Motor neuron (in vitro differentiated cells): ENCODE measurements at regions not wholly inside any gene's neighbourhood (a gene's known extent, or its start where the extent isn't known, plus 50 kb on each side); places are given as distances from the start of the nearest gene placed in this dataset.
"Not testable (repeated sequence)": the region's sequence is repeated elsewhere in the genome, so short reads cannot be mapped to it uniquely, and the experiment has no call there.

Experiments
- ATAC-seq, 8 experiments: fragments of 200-7000 bp; cut with Tn5 transposase; replicated peaks in 6 of 8; 2 replicates each; pipeline ENCODE4 v1.8.0; 2021; ENCODE audit warnings: mild to moderate bottlenecking in 8 of 8, moderate library complexity in 8 of 8
- H3K27ac ChIP-seq, 2 donors: fragments of 250-450 bp; sonication (Bioruptor Pico); 2 replicates each; pipeline ENCODE4 v1.9.0; 2021; ENCODE audit warnings: antibody characterized with exemption in 2 of 2, mild to moderate bottlenecking in 2 of 2, moderate library complexity in 1 of 2
- H3K4me1 ChIP-seq, 2 donors: fragments of 250-450 bp; sonication (Bioruptor Pico); replicated peaks in 1 of 2; 2 replicates each; pipeline ENCODE4 v1.6.1; 2021; ENCODE audit warnings: antibody characterized with exemption in 2 of 2, mild to moderate bottlenecking in 2 of 2, moderate library complexity in 1 of 2
- H3K4me3 ChIP-seq, 5 donors: fragments of 250-450 bp; sonication (Bioruptor Pico); 2 replicates each; pipeline ENCODE4 v1.9.0; 2021; ENCODE audit warnings: antibody characterized with exemption in 5 of 5, mild to moderate bottlenecking in 5 of 5, moderate library complexity in 4 of 5
- WGBS, 10 experiments: fragments of 450-650 bp; shearing (Covaris generic); methylation state at CpG; one replicate each; pipeline ENCODE4 v1.0.0; 2022; 5-methylcytosine and 5-hydroxymethylcytosine counted together
- in situ Hi-C, 9 experiments: fragments of 400-800 bp; cut with MboI; loops; one replicate each; pipeline ENCODE4 v1.15.0; 2021; ENCODE audit warnings: low sequenced_read_pairs in 9 of 9, low pct_unique_long_range_greater_than_20kb in 2 of 9; ENCODE audit not compliant: unreplicated experiment in 9 of 9

- in situ Hi-C loops, result loop anchor here in 1 of 9 experiments (10.0 to 25.0 kb wide), 2 partner anchors 141 to 278 kb away; no protein-coding TSS in a partner anchor
- H3K27ac ChIP-seq, H3K4me3 ChIP-seq, ATAC-seq, H3K4me1 ChIP-seq: not testable (repeated sequence)
- WGBS, 10 experiments, result 81 to 100% (median 90%) methylated on average over 2 to 6 of the region's 6 CpGs; no CpG with 5 or more reads in 3 of the 10 experiments
Observed at GRCh38 chr6:84565718-84566117, 198.7 kb downstream of the TBX18 start.

GRCh38 chr6:84560436-84561390, 203.7 kb downstream of the TBX18 start:
- peak in 1 of 8 experiments; percentile 35 for ATAC-seq
- H3K4me1 ChIP-seq, result no peaks in the 10 kb centered on the region
- in situ Hi-C loops, result loop anchor here in 1 of 9 experiments (10.0 to 25.0 kb wide), 2 partner anchors 136 to 273 kb away; no protein-coding TSS in a partner anchor
- WGBS, 10 experiments, result 70 to 100% (median 80%) methylated on average over 1 to 9 of the region's 9 CpGs
- no peak overlapping the region for H3K27ac ChIP-seq
- H3K4me3 ChIP-seq, result no peak overlapping the region

GRCh38 chr6:84556541-84557335, 207.7 kb downstream of the TBX18 start:
- in situ Hi-C loops, result loop anchor here in 1 of 9 experiments (25.0 kb wide), 1 partner anchor 269 kb away; no protein-coding TSS in a partner anchor
- H3K4me3 ChIP-seq, result no peak overlapping the region
- 44 to 100% (median 50%) methylated on average over 1 to 4 of the region's 4 CpGs for WGBS, 10 experiments
- H3K27ac ChIP-seq, result no peak overlapping the region
- ATAC-seq, result peak in 1 of 8 experiments; percentile 41
- no peaks in the 10 kb centered on the region for H3K4me1 ChIP-seq

DNA sequence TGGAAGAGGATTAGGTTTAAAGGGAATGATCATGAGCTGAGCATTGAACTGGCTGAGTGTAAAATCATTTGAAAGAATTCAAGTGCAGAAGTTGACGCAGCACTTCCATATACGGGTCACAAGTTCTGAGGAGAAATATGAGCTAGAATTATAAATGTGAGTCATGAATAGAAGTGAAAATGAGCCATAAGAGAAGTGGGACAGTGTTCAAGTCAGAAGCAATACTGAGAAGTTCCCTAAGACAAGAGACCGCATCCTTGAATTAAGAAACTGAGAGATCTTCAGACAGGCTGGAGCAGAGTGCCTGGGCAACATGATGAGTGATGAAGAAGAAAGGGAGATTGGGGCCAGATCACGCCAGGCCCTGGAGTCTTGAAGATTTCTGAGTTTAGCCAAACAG, 209.7 kb downstream of the TBX18 start:
- no peak overlapping the region for H3K27ac ChIP-seq
- no peaks in the 10 kb centered on the region for H3K4me1 ChIP-seq
- 55 to 100% (median 84%) methylated on average over 3 to 4 of the region's 4 CpGs; no CpG with 5 or more reads in 2 of the 10 experiments for WGBS, 10 experiments
- H3K4me3 ChIP-seq, result no peak overlapping the region
- no peak for ATAC-seq
- in situ Hi-C loops, result loop anchor here in 1 of 9 experiments (25.0 kb wide), 1 partner anchor 267 kb away; no protein-coding TSS in a partner anchor

DNA sequence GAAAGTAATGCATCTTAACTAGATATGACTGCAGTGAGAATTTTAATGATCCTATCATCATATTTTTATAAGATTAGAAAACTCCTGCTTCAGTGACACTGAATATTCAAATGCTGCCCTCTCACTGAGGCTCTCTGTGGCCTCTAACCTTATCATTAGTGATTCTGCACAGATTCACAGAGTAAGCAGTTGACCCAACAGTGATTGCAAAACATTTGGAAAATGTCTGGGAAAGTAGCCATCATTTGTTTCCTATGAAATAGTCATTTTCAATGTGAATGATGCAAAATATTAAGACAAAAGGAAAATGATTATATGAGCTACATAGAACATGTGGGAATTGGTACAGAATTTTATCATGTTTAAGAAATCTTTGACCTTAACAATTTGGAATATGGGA, 210.3 kb downstream of the TBX18 start:
- in situ Hi-C loops, result loop anchor here in 1 of 9 experiments (25.0 kb wide), 1 partner anchor 267 kb away; no protein-coding TSS in a partner anchor
- Histone ChIP-seq H3K4me3 (no peak overlapping the region), H3K27ac (no peak overlapping the region), H3K4me1 (no peaks in the 10 kb centered on the region)
- no peak for ATAC-seq

GRCh38 chr6:84553527-84553926, 210.9 kb downstream of the TBX18 start:
- Histone ChIP-seq H3K27ac (no peak overlapping the region), H3K4me1 (no peaks in the 10 kb centered on the region), H3K4me3 (no peak overlapping the region)
- in situ Hi-C loops, result loop anchor here in 1 of 9 experiments (25.0 kb wide), 1 partner anchor 266 kb away; no protein-coding TSS in a partner anchor
- no peak for ATAC-seq
- WGBS, 10 experiments, result 14 to 60% (median 39%) methylated on average over 1 of the region's 1 CpG; no CpG with 5 or more reads in 4 of the 10 experiments

DNA sequence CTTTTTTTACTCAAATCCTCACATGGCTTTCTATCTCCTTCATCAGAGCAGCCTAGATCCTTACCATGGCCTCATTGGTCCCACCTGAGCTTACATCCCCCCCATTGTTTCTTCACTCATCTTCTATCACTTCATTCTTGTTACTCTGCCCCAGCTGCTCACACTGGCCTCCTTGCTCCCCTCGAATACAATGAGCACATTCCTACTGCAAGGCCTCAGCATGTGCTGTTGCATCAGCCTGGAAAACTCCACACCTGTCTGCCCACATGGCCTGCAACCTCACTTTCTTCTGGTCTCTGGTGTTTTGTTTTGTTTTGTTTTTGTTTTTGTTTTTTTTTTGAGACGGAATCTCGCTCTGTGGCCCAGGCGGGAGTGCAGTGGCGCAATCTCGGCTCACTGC, 212.6 kb downstream of the TBX18 start:
- no peak overlapping the region for H3K27ac ChIP-seq
- in situ Hi-C loops, result loop anchor here in 1 of 9 experiments (25.0 kb wide), 1 partner anchor 264 kb away; no protein-coding TSS in a partner anchor
- ATAC-seq, result no peak
- no peaks in the 10 kb centered on the region for H3K4me1 ChIP-seq
- H3K4me3 ChIP-seq, result no peak overlapping the region
- 75 to 100% (median 95%) methylated on average over 1 to 2 of the region's 6 CpGs; no CpG with 5 or more reads in 5 of the 10 experiments for WGBS, 10 experiments

- in situ Hi-C loops, result loop anchor here in 1 of 9 experiments (25.0 kb wide), 1 partner anchor 263 kb away; no protein-coding TSS in a partner anchor
- H3K27ac ChIP-seq, result no peak overlapping the region
Observed at GRCh38 chr6:84549917-84550316, 214.5 kb downstream of the TBX18 start.

GRCh38 chr6:84547341-84547801, 217.0 kb downstream of the TBX18 start:
- in situ Hi-C loops, result no loop called here
- no peak for ATAC-seq
- H3K27ac ChIP-seq, result no peak overlapping the region
- no peak overlapping the region for H3K4me3 ChIP-seq
- H3K4me1 ChIP-seq, result no peaks in the 10 kb centered on the region
- 40 to 100% (median 91%) methylated on average over 1 to 5 of the region's 5 CpGs for WGBS, 10 experiments

More at GRCh38 chr6:84549917-84550316, 214.5 kb downstream of the TBX18 start:
- no peak overlapping the region for H3K4me3 ChIP-seq
- ATAC-seq, result peak in 2 of 8 experiments; percentile 25 to 31
- no peaks in the 10 kb centered on the region for H3K4me1 ChIP-seq
- 72 to 100% (median 90%) methylated on average over 1 to 4 of the region's 4 CpGs; no CpG with 5 or more reads in 1 of the 10 experiments for WGBS, 10 experiments

DNA sequence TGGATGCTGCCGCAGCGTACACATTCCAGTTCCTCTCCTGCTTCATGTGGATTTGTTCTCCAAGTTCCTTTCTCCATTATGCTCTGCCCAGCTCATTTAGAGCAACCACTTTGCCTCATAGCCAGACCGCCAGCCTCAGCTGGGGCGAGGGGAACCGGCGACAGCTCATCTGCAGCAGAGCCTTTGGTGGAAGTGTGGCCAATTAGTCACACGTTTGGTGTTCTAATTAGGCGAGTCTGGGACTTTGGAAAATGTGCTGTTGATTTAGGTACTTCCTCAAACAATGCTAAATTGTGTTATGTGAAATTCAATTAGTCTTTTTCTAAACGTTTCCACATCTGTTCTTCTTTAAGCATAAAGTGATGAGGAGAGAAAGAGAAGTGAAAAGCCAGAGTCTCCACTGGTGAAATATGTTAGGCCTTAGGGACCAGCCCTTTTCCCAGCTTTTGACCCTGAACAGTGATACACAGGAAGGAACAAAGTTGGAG, 217.9 kb downstream of the TBX18 start:
- Histone ChIP-seq H3K27ac (no peak overlapping the region), H3K4me1 (no peaks in the 10 kb centered on the region), H3K4me3 (no peak overlapping the region)
- peak in 2 of 8 experiments; percentile 30 to 43 for ATAC-seq
- 2 to 83% (median 55%) methylated on average over 1 to 9 of the region's 9 CpGs; no CpG with 5 or more reads in 1 of the 10 experiments for WGBS, 10 experiments
- in situ Hi-C loops, result no loop called here

- no peaks in the 10 kb centered on the region for H3K4me1 ChIP-seq
- H3K4me3 ChIP-seq, result no peak overlapping the region
- H3K27ac ChIP-seq, result no peak overlapping the region
- in situ Hi-C loops, result no loop called here
- no peak for ATAC-seq
- 40 to 100% (median 78%) methylated on average over 1 to 4 of the region's 4 CpGs; no CpG with 5 or more reads in 1 of the 10 experiments for WGBS, 10 experiments
Observed at GRCh38 chr6:84539122-84539856, 225.1 kb downstream of the TBX18 start.
